HEK293 (cell line): ENCODE measurements at regions not wholly inside any gene's neighbourhood (a gene's known extent, or its start where the extent isn't known, plus 50 kb on each side); places are given as distances from the start of the nearest gene placed in this dataset.

Experiments
- BCL11A ChIP-seq: fragments of 450-650 bp; formaldehyde crosslinking; IDR thresholded peaks from 2 replicates; pipeline ENCODE4 v1.5.1; 2016; ENCODE audit warnings: low read depth, missing biosample characterization, missing genetic modification characterization
- KLF1 ChIP-seq: fragments of 450-650 bp; formaldehyde crosslinking; IDR thresholded peaks from 2 replicates; pipeline ENCODE4 v1.5.1; 2016; ENCODE audit warnings: missing biosample characterization, missing genetic modification characterization
- TF ChIP-seq, protein P1 (sequence below): fragments of 450-650 bp; formaldehyde crosslinking; IDR thresholded peaks from 2 replicates; pipeline ENCODE4 v1.5.1; 2016; ENCODE audit warnings: missing biosample characterization, missing genetic modification characterization

GRCh38 chrX:63958134-63958865 is 173.3 kb upstream of the ARHGEF9 start:
- TF ChIP-seq KLF1 = no peak
- TF ChIP-seq, protein P1, sequence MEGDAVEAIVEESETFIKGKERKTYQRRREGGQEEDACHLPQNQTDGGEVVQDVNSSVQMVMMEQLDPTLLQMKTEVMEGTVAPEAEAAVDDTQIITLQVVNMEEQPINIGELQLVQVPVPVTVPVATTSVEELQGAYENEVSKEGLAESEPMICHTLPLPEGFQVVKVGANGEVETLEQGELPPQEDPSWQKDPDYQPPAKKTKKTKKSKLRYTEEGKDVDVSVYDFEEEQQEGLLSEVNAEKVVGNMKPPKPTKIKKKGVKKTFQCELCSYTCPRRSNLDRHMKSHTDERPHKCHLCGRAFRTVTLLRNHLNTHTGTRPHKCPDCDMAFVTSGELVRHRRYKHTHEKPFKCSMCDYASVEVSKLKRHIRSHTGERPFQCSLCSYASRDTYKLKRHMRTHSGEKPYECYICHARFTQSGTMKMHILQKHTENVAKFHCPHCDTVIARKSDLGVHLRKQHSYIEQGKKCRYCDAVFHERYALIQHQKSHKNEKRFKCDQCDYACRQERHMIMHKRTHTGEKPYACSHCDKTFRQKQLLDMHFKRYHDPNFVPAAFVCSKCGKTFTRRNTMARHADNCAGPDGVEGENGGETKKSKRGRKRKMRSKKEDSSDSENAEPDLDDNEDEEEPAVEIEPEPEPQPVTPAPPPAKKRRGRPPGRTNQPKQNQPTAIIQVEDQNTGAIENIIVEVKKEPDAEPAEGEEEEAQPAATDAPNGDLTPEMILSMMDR = no peak
- TF ChIP-seq BCL11A (tag by site-specific recombination) = no peak
